Breast epithelium (tissue), 4 donors: ENCODE measurements at regions not wholly inside any gene's neighbourhood (a gene's known extent, or its start where the extent isn't known, plus 50 kb on each side); places are given as distances from the start of the nearest gene placed in this dataset.

ENCODE experiments used
- DNase-seq, 2 donors: peaks; one replicate each; pipeline ENCODE4 v3.0.0-alpha.2; 2019; ENCODE audit warnings: low spot score in 2 of 2
- H3K27ac ChIP-seq, 2 donors: fragments of 200-600 bp; sonication (generic) in 1 of 2; one replicate each; pipeline ENCODE4 v1.5.1; 2016 to 2019; ENCODE audit warnings: mild to moderate bottlenecking in 1 of 2
- H3K27me3 ChIP-seq, 2 donors: fragments of 200-600 bp; sonication (generic) in 1 of 2; one replicate each; pipeline versions ENCODE4 v1.5.1 to v1.6.0; 2017 to 2019; ENCODE audit warnings: control low read depth in 1 of 2, mild to moderate bottlenecking in 1 of 2
- H3K36me3 ChIP-seq: fragments of 200-600 bp; one replicate; pipeline ENCODE4 v1.5.1; 2019
- H3K4me1 ChIP-seq, 2 donors: fragments of 200-600 bp; sonication (generic); one replicate each; pipeline ENCODE4 v1.5.1; 2016 to 2019; ENCODE audit warnings: control low read depth in 1 of 2
- H3K4me3 ChIP-seq, 3 donors: fragments of 200-600 bp; sonication (generic); 1 replicate in 2 of 3; 2 replicates in 1 of 3; pipeline ENCODE4 v1.5.1; 2016 to 2019; ENCODE audit warnings: mild to moderate bottlenecking in 3 of 3, moderate library complexity in 2 of 3
- H3K9me3 ChIP-seq, 2 donors: fragments of 200-600 bp; sonication (generic) in 1 of 2; one replicate each; pipeline ENCODE4 v1.5.1; 2016 to 2019; ENCODE audit warnings: control low read depth in 1 of 2
- POLR2A ChIP-seq: fragments of 450-650 bp; IDR thresholded peaks from one replicate; pipeline ENCODE4 v1.6.1; 2016; ENCODE audit warnings: antibody characterized with exemption, mild to moderate bottlenecking, moderate library complexity
- POLR2AphosphoS5 ChIP-seq, 3 donors: sonication (generic); formaldehyde crosslinking; IDR thresholded peaks; one replicate each; pipeline ENCODE4 v1.6.1; 2017; ENCODE audit warnings: antibody characterized with exemption in 3 of 3
- intact Hi-C: fragments of 100-400 bp; cut with DNase I; formaldehyde crosslinking; loops from one replicate; pipeline ENCODE4 v1.15.1; 2023; ENCODE audit warnings: low total_unique reads
- TF ChIP-seq, protein P1 (sequence below), 3 donors: fragments of 450-650 bp; IDR thresholded peaks; one replicate each; pipeline ENCODE4 v1.5.1; 2016 to 2017; ENCODE audit warnings: antibody characterized with exemption in 3 of 3, mild to moderate bottlenecking in 3 of 3, moderate library complexity in 3 of 3

DNA sequence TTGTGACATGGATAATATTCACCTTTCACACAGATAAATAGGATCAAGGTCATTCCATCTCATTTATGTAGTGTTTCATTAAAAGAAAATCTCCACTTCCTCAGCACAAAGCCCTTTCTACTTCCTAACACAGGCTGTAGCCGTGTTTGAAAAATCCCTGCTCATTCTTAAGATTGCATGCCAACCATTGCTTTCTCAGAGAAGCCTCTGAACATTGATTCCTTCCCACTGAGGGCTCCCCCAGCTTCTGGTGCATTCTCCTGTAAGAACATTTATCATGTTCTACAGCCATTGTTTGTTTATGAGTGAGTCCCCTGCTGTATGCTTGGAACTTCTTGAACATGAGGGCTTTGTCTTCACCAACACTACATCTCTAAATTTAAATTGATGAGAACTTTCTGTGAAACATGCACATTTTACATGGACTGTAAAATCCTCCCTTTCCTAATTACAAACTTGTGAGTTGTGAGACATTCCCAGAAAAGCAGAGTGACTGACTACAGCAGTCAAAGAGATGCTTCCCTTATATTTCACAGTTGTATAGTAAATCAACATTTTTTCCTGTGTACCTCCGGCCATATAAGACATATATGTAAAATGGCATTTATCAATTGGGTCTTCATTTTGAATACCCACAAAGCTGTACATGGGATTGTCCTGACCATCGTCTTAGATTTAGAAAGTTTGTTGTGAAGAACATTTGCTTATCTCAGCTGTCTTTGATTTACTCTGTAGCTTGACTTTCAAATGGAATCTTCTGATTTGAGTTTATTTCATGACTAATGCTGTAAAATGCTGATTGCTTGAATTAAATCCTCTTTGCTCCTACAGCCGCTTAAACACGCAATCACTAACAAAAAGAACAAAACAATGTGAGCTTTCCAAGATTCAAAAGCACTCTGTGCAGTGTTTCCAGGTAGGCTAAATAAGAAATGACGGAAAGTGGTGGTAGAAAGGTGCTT is 600.5 kb upstream of the SLIT2 start:
- Histone ChIP-seq H3K9me3 (no peaks in the 10 kb centered on the region), H3K27ac (peak overlapping the region in 1 of 2 donors; percentile 4), H3K4me3 (no peak overlapping the region), H3K4me1 (no peaks in the 10 kb centered on the region), H3K27me3 (no peaks in the 10 kb centered on the region), H3K36me3 (peaks cover 3% of the 10 kb centered on the region)
- no peak for DNase-seq
- intact Hi-C loops, result no loop called here
- no peak for TF ChIP-seq POLR2A
- TF ChIP-seq, protein P1, sequence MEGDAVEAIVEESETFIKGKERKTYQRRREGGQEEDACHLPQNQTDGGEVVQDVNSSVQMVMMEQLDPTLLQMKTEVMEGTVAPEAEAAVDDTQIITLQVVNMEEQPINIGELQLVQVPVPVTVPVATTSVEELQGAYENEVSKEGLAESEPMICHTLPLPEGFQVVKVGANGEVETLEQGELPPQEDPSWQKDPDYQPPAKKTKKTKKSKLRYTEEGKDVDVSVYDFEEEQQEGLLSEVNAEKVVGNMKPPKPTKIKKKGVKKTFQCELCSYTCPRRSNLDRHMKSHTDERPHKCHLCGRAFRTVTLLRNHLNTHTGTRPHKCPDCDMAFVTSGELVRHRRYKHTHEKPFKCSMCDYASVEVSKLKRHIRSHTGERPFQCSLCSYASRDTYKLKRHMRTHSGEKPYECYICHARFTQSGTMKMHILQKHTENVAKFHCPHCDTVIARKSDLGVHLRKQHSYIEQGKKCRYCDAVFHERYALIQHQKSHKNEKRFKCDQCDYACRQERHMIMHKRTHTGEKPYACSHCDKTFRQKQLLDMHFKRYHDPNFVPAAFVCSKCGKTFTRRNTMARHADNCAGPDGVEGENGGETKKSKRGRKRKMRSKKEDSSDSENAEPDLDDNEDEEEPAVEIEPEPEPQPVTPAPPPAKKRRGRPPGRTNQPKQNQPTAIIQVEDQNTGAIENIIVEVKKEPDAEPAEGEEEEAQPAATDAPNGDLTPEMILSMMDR (IDR thresholded peaks at IDR 0.05), result no peak
- TF ChIP-seq POLR2AphosphoS5 (IDR thresholded peaks at IDR 0.05), result no peak

DNA sequence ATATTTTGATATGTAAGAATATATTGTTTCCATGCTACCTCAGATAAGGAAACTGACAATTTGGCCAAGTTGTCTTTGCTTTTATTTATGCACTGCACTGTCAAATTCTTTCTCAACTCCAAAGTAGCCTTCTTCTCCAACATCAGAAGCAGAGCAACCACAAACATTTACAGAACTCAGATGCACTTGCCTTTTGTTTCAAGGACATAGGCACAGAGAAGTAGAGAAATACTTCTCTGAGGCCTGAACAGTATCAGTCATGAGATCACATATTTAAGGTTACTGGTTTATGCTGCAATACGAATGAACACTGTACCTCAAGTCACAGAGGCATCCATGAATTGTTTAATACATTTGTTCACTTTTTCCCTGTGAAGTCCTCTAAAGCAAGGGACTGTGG is 606.1 kb upstream of the SLIT2 start:
- no peaks in the 10 kb centered on the region for H3K4me1 ChIP-seq
- peaks cover 0 to 6% of the 10 kb centered on the region in 2 donors for H3K9me3 ChIP-seq
- no peak for TF ChIP-seq POLR2AphosphoS5 (IDR thresholded peaks at IDR 0.05)
- TF ChIP-seq, protein P1 (IDR thresholded peaks at IDR 0.05), result no peak
- TF ChIP-seq POLR2A, result no peak
- DNase-seq, result no peak
- H3K27me3 ChIP-seq, result no peaks in the 10 kb centered on the region
- no peak overlapping the region for H3K27ac ChIP-seq
- no peak overlapping the region for H3K4me3 ChIP-seq
- H3K36me3 ChIP-seq, result peaks cover 4% of the 10 kb centered on the region
- intact Hi-C loops, result no loop called here

DNA sequence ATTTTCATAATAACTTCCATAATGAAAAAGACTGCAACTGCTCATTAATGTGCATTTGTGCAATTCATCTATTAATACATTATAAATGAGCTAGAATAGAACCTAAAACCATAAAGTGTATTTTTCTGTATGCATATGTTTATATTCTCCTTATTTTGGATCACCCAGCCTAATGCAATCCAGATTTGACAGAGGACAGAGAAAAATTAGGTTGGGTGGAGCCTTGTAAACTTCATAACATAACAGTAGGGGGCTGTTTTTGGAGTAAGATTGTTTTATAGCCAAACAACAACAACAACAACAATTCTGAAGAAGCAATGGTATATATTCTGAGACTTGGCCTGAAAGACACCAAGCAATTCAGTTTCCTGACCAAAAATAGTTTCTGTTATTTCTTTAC is 615.3 kb upstream of the SLIT2 start:
- DNase-seq, result no peak

DNA sequence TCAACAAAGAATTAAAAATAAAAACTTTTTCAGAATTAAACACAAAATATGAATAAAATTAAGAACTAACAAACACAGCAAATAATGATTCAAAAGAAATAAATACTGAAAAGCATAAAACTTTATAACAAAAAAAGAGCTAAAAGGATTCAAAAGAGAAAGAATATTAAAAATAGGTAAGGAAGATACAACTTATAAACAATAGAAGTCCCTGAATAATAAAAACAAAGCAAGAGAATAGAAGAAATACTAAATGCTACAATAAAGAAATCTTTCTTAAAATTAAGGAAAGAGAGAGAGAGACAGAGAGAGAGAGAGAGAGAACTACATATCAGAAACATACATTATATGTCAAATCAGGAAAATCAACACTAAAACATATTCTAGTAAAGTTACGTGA is 619.9 kb upstream of the SLIT2 start:
- TF ChIP-seq, protein P1 (IDR thresholded peaks at IDR 0.05), result no peak
- no peak for TF ChIP-seq POLR2AphosphoS5 (IDR thresholded peaks at IDR 0.05)
- TF ChIP-seq POLR2A, result no peak
- no peaks in the 10 kb centered on the region for H3K4me1 ChIP-seq
- no peak overlapping the region for H3K4me3 ChIP-seq
- H3K27ac ChIP-seq, result no peak overlapping the region
- no peak for DNase-seq
- no peaks in the 10 kb centered on the region for H3K36me3 ChIP-seq
- H3K9me3 ChIP-seq, result peaks cover 4 to 10% of the 10 kb centered on the region in 2 donors
- no peaks in the 10 kb centered on the region for H3K27me3 ChIP-seq
- intact Hi-C loops, result no loop called here

More for the DNA sequence above, 615.3 kb upstream of the SLIT2 start:
- intact Hi-C loops, result no loop called here
- H3K27ac ChIP-seq, result no peak overlapping the region
- TF ChIP-seq POLR2A (no peak), POLR2AphosphoS5 (IDR thresholded peaks at IDR 0.05) (no peak)
- TF ChIP-seq, protein P1 (IDR thresholded peaks at IDR 0.05), result no peak
- no peaks in the 10 kb centered on the region for H3K4me1 ChIP-seq
- H3K4me3 ChIP-seq, result no peak overlapping the region
- no peaks in the 10 kb centered on the region for H3K36me3 ChIP-seq
- H3K27me3 ChIP-seq, result no peaks in the 10 kb centered on the region
- peaks cover 4 to 16% of the 10 kb centered on the region in 2 donors for H3K9me3 ChIP-seq

DNA sequence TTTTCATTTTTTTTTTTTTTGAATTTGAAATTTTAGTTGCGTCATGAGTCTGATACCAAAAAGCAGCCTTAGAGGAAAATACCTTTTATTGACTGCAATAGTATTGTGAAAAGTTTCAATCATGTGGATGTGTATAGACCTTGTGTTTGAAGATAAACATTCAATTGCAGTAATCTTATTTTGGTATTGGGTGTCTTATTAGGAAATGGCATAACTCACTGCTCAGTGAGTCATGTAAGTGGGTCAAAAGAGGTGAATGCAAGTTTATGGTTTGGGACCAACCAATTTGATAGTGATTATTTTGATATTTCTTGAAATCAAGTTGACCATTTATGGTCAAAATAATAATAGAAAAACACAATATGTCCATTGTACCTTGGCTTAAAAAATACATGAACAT is 627.8 kb upstream of the SLIT2 start:
- H3K27me3 ChIP-seq, result no peaks in the 10 kb centered on the region
- H3K4me3 ChIP-seq, result no peak overlapping the region
- no peak for DNase-seq
- no peak overlapping the region for H3K27ac ChIP-seq
- intact Hi-C loops, result loop anchor here (2.0 kb wide), 1 partner anchor 19 kb away; no protein-coding TSS in a partner anchor
- no peaks in the 10 kb centered on the region for H3K36me3 ChIP-seq
- H3K9me3 ChIP-seq, result peaks cover 0 to 12% of the 10 kb centered on the region in 2 donors
- no peaks in the 10 kb centered on the region for H3K4me1 ChIP-seq
- no peak for TF ChIP-seq POLR2A
- no peak for TF ChIP-seq POLR2AphosphoS5 (IDR thresholded peaks at IDR 0.05)
- TF ChIP-seq, protein P1 (IDR thresholded peaks at IDR 0.05), result no peak
